ENCODE measurements at regions not wholly inside any gene's neighbourhood (a gene's known extent, or its start where the extent isn't known, plus 50 kb on each side); places are given as distances from the start of the nearest gene placed in this dataset.

- no peak for DNase-seq (ENCODE audit: low read depth in 4 of 4, low spot score in 3 of 4)
These were observed 277.5 kb upstream of the ADAMTS5 start for GRCh38 chr21:27244352-27244751.

- DNase-seq (ENCODE audit: low read depth in 4 of 4, low spot score in 3 of 4), result no peak
These were observed 274.0 kb upstream of the ADAMTS5 start for GRCh38 chr21:27240839-27241238.

- DNase-seq (ENCODE audit: low read depth in 4 of 4, low spot score in 3 of 4), result no peak
These were observed 266.7 kb upstream of the ADAMTS5 start for GRCh38 chr21:27233514-27234115.

GRCh38 chr21:27225940-27226339 is 259.1 kb upstream of the ADAMTS5 start:
- no peak for DNase-seq (ENCODE audit: low read depth in 4 of 4, low spot score in 3 of 4)

- no peak for DNase-seq (ENCODE audit: low read depth in 4 of 4, low spot score in 3 of 4)
These were observed 258.3 kb upstream of the ADAMTS5 start for GRCh38 chr21:27225151-27225550.

GRCh38 chr21:27224169-27224568 is 257.3 kb upstream of the ADAMTS5 start:
- DNase-seq (ENCODE audit: low read depth in 4 of 4, low spot score in 3 of 4), result no peak

GRCh38 chr21:27221077-27221476 is 254.2 kb upstream of the ADAMTS5 start:
- DNase-seq (ENCODE audit: low read depth in 4 of 4, low spot score in 3 of 4), result peak in 2 of 4 donors; percentile 20 to 28

GRCh38 chr21:27220416-27220815 is 253.5 kb upstream of the ADAMTS5 start:
- DNase-seq (ENCODE audit: low read depth in 4 of 4, low spot score in 3 of 4), result no peak

GRCh38 chr21:27219068-27219467 is 252.2 kb upstream of the ADAMTS5 start:
- no peak for DNase-seq (ENCODE audit: low read depth in 4 of 4, low spot score in 3 of 4)

GRCh38 chr21:27213303-27213702 is 246.4 kb upstream of the ADAMTS5 start:
- no peak for DNase-seq (ENCODE audit: low read depth in 4 of 4, low spot score in 3 of 4)

- DNase-seq (ENCODE audit: low read depth in 4 of 4, low spot score in 3 of 4), result no peak
These were observed 245.6 kb upstream of the ADAMTS5 start for GRCh38 chr21:27212441-27212840.

- DNase-seq (ENCODE audit: low read depth in 4 of 4, low spot score in 3 of 4), result no peak
These were observed 242.7 kb upstream of the ADAMTS5 start for GRCh38 chr21:27209546-27209945.

GRCh38 chr21:27206368-27206982 is 239.6 kb upstream of the ADAMTS5 start:
- no peak for DNase-seq (ENCODE audit: low read depth in 4 of 4, low spot score in 3 of 4)

- no peak for DNase-seq (ENCODE audit: low read depth in 4 of 4, low spot score in 3 of 4)
These were observed 235.4 kb upstream of the ADAMTS5 start for GRCh38 chr21:27202301-27202700.

GRCh38 chr21:27201197-27201596 is 234.3 kb upstream of the ADAMTS5 start:
- DNase-seq (ENCODE audit: low read depth in 4 of 4, low spot score in 3 of 4), result no peak

GRCh38 chr21:27196651-27197050 is 229.8 kb upstream of the ADAMTS5 start:
- no peak for DNase-seq (ENCODE audit: low read depth in 4 of 4, low spot score in 3 of 4)

- no peak for DNase-seq (ENCODE audit: low read depth in 4 of 4, low spot score in 3 of 4)
These were observed 225.5 kb upstream of the ADAMTS5 start for GRCh38 chr21:27192281-27192949.

GRCh38 chr21:27190601-27191000 is 223.7 kb upstream of the ADAMTS5 start:
- peak in 2 of 4 donors; percentile 35 to 41 for DNase-seq (ENCODE audit: low read depth in 4 of 4, low spot score in 3 of 4)

GRCh38 chr21:27189870-27190269 is 223.0 kb upstream of the ADAMTS5 start:
- no peak for DNase-seq (ENCODE audit: low read depth in 4 of 4, low spot score in 3 of 4)

- no peak for DNase-seq (ENCODE audit: low read depth in 4 of 4, low spot score in 3 of 4)
These were observed 206.2 kb upstream of the ADAMTS5 start for GRCh38 chr21:27173053-27173452.

- DNase-seq (ENCODE audit: low read depth in 4 of 4, low spot score in 3 of 4), result no peak
These were observed 204.8 kb upstream of the ADAMTS5 start for GRCh38 chr21:27171707-27172106.

GRCh38 chr21:27168084-27168483 is 201.2 kb upstream of the ADAMTS5 start:
- DNase-seq (ENCODE audit: low read depth in 4 of 4, low spot score in 3 of 4), result no peak
